ENCODE measurements at regions not wholly inside any gene's neighbourhood (a gene's known extent, or its start where the extent isn't known, plus 50 kb on each side); places are given as distances from the start of the nearest gene placed in this dataset.

DNA sequence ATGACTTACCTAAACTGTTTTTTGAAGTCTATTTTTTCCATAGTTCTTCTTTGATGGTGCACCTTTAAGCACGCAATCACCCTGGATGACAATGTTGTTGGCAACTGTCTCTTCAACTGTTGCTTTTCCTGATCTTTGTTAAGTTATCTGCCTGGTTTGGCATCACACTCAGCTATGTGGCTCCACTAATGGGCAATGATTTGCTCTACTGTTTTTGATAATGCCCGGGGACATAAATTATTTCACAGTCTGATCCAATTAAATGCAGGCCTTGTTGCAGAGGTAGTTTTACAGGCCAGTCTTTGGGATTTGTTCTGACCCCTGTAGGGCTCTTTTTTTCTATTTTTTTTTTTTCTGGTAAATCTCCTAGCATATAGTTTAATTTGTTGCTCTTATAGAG is 436.3 kb downstream of the ZNF385D start:
- TF ChIP-seq, protein P1, sequence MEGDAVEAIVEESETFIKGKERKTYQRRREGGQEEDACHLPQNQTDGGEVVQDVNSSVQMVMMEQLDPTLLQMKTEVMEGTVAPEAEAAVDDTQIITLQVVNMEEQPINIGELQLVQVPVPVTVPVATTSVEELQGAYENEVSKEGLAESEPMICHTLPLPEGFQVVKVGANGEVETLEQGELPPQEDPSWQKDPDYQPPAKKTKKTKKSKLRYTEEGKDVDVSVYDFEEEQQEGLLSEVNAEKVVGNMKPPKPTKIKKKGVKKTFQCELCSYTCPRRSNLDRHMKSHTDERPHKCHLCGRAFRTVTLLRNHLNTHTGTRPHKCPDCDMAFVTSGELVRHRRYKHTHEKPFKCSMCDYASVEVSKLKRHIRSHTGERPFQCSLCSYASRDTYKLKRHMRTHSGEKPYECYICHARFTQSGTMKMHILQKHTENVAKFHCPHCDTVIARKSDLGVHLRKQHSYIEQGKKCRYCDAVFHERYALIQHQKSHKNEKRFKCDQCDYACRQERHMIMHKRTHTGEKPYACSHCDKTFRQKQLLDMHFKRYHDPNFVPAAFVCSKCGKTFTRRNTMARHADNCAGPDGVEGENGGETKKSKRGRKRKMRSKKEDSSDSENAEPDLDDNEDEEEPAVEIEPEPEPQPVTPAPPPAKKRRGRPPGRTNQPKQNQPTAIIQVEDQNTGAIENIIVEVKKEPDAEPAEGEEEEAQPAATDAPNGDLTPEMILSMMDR (conservative IDR thresholded peaks at IDR 0.05 in 1 of 2, IDR thresholded peaks at IDR 0.05 in 1 of 2; ENCODE audit: low read depth in 1 of 2, low read length in 2 of 2): no peak
- no peak for TF ChIP-seq EZH2 (IDR thresholded peaks at IDR 0.05; ENCODE audit: low read length, missing control alignments)

Data from fibroblast of lung (primary cell).